Motor neuron (in vitro differentiated cells): ENCODE measurements at regions not wholly inside any gene's neighbourhood (a gene's known extent, or its start where the extent isn't known, plus 50 kb on each side); places are given as distances from the start of the nearest gene placed in this dataset.
A peak's percentile ranks its signal among the peaks of the same experiment; 100 is the strongest.

Source experiments
- ATAC-seq, 8 experiments: fragments of 200-7000 bp; cut with Tn5 transposase; replicated peaks in 6 of 8; 2 replicates each; pipeline ENCODE4 v1.8.0; 2021; ENCODE audit warnings: mild to moderate bottlenecking in 8 of 8, moderate library complexity in 8 of 8
- H3K27ac ChIP-seq, 2 donors: fragments of 250-450 bp; sonication (Bioruptor Pico); 2 replicates each; pipeline ENCODE4 v1.9.0; 2021; ENCODE audit warnings: antibody characterized with exemption in 2 of 2, mild to moderate bottlenecking in 2 of 2, moderate library complexity in 1 of 2
- H3K4me1 ChIP-seq, 2 donors: fragments of 250-450 bp; sonication (Bioruptor Pico); replicated peaks in 1 of 2; 2 replicates each; pipeline ENCODE4 v1.6.1; 2021; ENCODE audit warnings: antibody characterized with exemption in 2 of 2, mild to moderate bottlenecking in 2 of 2, moderate library complexity in 1 of 2
- H3K4me3 ChIP-seq, 5 donors: fragments of 250-450 bp; sonication (Bioruptor Pico); 2 replicates each; pipeline ENCODE4 v1.9.0; 2021; ENCODE audit warnings: antibody characterized with exemption in 5 of 5, mild to moderate bottlenecking in 5 of 5, moderate library complexity in 4 of 5
- WGBS, 10 experiments: fragments of 450-650 bp; shearing (Covaris generic); methylation state at CpG; one replicate each; pipeline ENCODE4 v1.0.0; 2022; 5-methylcytosine and 5-hydroxymethylcytosine counted together
- in situ Hi-C, 9 experiments: fragments of 400-800 bp; cut with MboI; loops; one replicate each; pipeline ENCODE4 v1.15.0; 2021; ENCODE audit warnings: low sequenced_read_pairs in 9 of 9, low pct_unique_long_range_greater_than_20kb in 2 of 9; ENCODE audit not compliant: unreplicated experiment in 9 of 9

DNA sequence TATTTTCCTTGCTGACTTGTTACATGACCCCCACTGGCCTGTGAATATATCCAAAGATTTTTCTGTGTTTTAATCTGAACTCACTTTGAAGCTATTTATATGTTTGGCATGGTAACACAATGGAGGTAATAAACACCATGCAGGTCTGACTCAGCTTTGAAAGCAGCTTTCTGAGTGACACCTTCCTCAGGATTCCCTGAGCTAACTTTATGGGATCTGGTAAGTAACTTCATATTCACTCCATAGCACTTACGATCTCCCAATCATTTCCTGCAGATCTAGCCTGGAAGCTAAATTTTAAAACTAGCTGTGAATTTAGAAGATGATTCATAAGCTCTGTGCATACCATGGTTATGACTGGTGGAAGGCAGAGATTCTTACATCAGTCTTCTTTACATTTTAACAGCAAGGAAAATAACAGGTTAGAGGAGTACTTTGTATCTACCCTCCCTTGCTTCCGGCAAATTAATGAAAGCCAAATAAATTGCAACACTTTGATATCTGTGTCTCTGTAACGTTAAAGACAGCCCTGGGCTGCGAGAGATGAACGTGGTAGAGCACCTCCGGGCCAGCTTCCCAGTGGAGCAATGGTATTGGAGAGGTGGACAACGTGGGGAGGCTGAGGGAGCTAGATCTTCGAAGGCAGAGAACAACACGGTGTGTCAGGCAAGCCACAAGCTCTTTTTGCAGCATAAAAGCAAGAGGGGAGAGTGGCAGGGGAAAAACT, 170.2 kb upstream of the KLF14 start:
- peak in 6 of 8 experiments; percentile 34 to 83 (median 50) for ATAC-seq
- in situ Hi-C loops = no loop called here
- no peaks in the 10 kb centered on the region for H3K4me1 ChIP-seq
- H3K4me3 ChIP-seq = no peak overlapping the region
- H3K27ac ChIP-seq = no peak overlapping the region
- WGBS, 10 experiments = 10 to 85% (median 70%) methylated on average over 1 to 9 of the region's 9 CpGs; no CpG with 5 or more reads in 2 of the 10 experiments

DNA sequence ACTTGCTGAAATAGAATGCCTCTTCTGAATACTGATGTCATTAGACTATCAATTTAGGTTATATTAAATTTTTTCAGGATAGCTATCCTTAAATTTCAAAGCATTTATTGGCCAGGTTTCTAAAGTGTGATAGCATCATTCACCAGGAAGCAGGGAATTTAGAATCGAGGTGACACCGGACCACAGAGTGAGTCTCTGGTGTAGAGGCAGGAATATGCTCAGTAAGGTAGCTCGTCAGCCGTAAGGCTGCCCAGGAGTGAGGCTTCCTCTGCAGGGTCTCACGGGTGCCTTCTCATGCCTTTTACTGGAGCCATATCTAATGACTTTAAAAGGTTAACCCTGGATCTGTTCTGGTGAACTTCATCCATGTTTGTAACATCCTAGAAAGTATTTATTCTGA, 170.8 kb upstream of the KLF14 start:
- WGBS, 10 experiments = 54 to 100% (median 74%) methylated on average over 1 to 5 of the region's 5 CpGs; no CpG with 5 or more reads in 2 of the 10 experiments
- ATAC-seq = no peak
- in situ Hi-C loops = no loop called here
- no peak overlapping the region for H3K27ac ChIP-seq
- H3K4me3 ChIP-seq = no peak overlapping the region
- no peaks in the 10 kb centered on the region for H3K4me1 ChIP-seq

DNA sequence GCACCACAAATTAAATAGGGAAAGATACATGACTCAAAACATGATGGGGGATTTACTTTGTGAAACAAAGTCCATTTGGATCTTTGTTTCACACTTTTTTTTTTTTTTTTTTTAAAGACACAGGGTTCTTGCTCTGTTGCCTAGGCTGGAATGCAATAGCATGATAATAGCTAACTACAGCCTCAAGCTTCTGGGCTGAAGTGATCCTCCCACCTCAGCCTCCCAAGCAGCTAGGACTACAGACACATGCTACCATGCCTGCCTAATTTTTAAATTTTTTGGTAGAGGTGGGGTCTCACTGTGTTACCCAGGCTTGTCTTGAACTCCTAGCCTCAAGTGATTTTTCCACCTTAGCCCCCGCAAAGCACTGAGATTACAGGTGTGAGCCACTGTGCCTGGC, 172.6 kb upstream of the KLF14 start:
- no peaks in the 10 kb centered on the region for H3K4me1 ChIP-seq
- in situ Hi-C loops = no loop called here
- 88 to 100% (median 100%) methylated on average over 1 of the region's 1 CpG; no CpG with 5 or more reads in 6 of the 10 experiments for WGBS, 10 experiments
- H3K27ac ChIP-seq = no peak overlapping the region
- H3K4me3 ChIP-seq = no peak overlapping the region
- no peak for ATAC-seq

DNA sequence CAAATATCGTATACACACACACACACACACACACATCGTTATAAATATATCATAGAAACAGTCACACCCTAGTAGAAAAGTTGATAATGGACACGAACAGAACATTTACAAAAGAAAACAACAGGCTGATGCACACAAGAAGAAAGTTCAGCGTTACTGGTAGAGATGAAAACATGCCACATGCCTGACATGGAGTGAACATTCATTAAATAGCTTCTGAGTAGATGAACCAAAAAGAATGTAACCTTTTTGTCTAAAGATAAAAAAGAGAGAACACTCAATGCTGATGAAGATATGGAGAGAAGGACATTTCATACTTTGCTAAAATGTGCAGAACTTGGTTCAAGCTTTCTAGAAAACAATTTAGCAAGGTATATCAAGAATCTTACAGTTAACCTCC, 173.4 kb upstream of the KLF14 start:
- Histone ChIP-seq H3K27ac (no peak overlapping the region), H3K4me3 (no peak overlapping the region), H3K4me1 (no peaks in the 10 kb centered on the region)
- no peak for ATAC-seq
- in situ Hi-C loops = no loop called here
- 50 to 100% (median 85%) methylated on average over 2 to 4 of the region's 4 CpGs for WGBS, 10 experiments

DNA sequence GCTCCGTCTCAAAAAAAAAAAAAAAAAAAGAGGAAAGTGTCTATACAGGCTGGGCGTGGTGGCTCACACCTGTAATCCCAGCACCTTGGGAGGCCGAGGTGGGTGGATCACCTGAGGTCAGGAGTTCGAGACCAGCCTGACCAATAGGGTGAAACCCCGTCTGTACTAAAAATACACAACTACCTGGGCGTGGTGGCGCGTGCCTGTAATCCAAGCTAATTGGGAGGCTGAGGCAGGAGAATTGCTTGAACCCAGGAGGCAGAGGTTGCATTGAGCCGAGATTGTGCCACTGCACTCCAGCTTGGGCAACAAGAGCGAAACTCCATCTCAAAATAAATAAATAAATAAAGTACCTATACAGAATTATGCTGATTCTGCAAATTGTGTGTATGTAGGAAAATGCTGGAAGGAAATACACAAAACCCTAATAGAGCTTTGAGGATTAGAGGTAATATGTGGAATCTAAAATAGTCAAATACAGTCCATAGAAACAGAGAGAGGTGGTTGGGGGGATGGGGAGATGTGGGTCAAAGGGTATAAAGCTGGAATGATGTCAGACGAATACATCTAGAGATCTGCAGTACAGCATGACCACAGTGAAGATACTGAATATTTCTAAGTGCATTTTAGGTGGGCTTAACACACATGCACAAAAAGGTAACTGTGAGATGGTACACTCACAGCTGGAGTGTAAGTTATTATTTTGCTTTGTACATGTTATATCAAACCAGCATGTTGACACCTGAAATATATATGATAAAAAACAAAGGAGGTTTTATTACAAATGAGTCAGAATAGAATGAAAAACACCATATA, 174.5 kb upstream of the KLF14 start:
- Histone ChIP-seq H3K27ac (no peak overlapping the region), H3K4me1 (peaks cover 3 to 8% of the 10 kb centered on the region in 2 donors), H3K4me3 (no peak overlapping the region)
- ATAC-seq = no peak
- in situ Hi-C loops = no loop called here
- 60 to 100% (median 94%) methylated on average over 1 to 7 of the region's 11 CpGs for WGBS, 10 experiments

DNA sequence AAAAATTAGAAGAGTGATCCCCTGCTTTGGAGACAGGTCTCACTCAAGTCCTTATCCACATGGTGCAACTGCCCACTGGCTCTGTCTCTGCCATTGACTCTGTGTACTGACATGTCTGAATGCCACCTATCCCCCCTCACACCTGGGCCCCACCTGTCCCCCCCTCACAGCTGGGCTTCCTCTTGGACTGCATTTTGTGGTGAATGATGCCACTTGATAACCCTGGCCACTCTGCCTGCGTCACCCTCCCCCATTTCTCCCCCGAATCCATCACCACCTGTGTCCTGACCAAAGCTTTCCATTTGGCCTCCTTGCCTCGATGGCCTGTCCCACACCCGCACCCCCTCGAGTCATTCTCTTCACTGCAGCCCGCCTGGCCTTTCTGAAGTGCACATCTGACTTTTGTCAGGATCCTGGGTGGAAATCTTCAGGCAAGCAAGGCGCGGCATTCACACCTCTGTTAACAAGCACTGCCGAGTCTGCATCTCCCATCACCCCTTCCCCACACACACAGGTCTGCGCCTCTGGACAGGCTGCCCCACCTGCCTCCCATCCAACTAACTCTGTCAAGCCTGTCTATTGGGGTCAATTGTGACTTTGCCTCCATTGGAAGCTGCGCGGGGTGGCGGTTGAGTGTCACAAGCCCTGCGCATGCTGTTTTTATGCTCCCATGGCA, 175.3 kb upstream of the KLF14 start:
- in situ Hi-C loops = no loop called here
- no peak overlapping the region for H3K4me3 ChIP-seq

DNA sequence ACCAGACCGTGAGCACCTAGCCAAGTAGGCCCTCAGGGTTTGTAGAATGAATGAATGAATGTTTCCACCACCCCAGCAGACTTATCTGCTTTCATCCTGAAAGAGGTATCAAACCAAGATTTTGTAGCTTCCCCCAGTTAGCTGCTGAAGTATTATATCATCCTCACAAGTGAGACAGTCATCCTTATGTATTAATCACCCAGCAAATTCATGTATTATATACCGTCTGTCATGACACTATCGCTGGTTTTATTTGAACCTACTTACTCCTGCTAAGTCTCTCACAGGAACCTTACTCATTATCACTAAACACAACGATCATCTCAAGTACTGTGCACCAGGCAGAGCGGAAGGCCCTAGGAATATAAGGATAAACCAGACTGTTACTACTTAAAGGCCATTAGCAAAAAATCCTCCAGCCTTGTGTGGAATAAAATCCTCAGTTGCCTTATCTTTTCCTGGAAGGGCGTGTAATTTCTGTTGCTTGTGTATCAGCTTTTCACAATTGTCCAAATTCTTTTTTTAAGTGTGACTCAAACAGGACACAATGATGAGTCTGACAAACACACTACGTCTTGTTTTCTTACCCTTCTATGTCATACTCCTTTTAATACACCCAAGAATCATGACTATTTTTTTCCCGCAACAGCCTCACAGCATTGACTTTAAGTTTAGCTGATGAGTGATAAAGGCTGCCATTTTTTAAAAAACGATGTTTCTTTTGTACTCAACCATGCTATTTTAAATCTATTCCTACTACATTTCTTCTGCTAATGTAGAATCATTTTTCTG, 176.1 kb upstream of the KLF14 start:
- WGBS, 10 experiments = 19 to 93% (median 84%) methylated on average over 4 to 9 of the region's 9 CpGs; no CpG with 5 or more reads in 1 of the 10 experiments
- peaks cover 8% of the 10 kb centered on the region in 2 donors for H3K4me1 ChIP-seq
- no peak overlapping the region for H3K4me3 ChIP-seq
- in situ Hi-C loops = no loop called here
- no peak for ATAC-seq
- H3K27ac ChIP-seq = no peak overlapping the region

More for the DNA sequence above, 175.3 kb upstream of the KLF14 start:
- ATAC-seq = no peak
- 94 to 100% (median 97%) methylated on average over 1 to 4 of the region's 14 CpGs; no CpG with 5 or more reads in 6 of the 10 experiments for WGBS, 10 experiments
- Histone ChIP-seq H3K4me1 (peaks cover 7 to 8% of the 10 kb centered on the region in 2 donors), H3K27ac (no peak overlapping the region)

DNA sequence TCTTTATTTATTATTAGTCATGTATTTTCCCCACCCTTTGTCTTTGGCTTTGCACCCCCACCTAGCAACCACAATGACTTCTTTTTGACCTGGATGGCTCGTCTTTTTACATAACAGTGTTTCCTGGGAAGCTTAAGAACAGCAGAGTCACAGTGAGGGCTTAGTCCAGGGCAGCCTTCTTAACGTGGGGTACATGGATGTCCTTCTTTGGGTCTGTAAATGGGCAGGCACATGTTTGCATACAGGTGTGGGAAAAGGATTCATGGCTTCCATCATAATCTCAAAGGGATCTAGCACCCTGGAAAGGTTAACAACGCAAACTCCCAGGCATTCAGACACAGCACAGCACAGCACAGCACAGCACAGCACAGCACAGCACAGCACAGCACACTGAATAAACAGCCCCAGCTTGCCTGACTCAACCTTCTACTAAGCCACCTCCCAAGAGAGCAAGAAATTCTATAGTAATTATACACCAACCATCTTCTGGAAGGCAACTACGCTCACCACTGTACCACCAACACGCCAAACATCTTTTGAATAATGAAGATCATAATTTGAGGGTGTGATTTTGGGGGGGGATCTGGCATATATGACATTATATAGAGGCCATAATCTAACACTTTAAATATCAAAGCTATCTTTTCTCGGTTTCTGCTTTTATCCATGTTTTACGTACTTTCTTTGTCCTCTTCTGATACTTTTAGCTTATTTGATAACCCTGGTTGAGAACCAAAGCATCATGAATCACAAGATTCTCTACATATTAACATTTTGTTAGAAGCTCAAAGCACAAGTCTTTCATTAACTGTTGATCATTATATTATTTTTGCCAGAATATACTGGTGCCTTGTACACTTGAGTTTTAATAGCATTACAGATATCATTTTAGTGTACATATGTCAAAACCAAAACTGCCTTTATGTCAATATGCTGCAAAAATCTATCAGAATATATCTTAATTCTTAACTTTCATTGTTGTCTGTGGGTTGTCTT, 177.2 kb upstream of the KLF14 start:
- Histone ChIP-seq H3K27ac (no peak overlapping the region), H3K4me3 (no peak overlapping the region), H3K4me1 (peaks cover 8% of the 10 kb centered on the region in 2 donors)
- in situ Hi-C loops = no loop called here
- peak in 3 of 8 experiments; percentile 5 to 32 (median 19) for ATAC-seq
- WGBS, 10 experiments = 0 to 93% (median 76%) methylated on average over 2 to 6 of the region's 7 CpGs; no CpG with 5 or more reads in 1 of the 10 experiments

DNA sequence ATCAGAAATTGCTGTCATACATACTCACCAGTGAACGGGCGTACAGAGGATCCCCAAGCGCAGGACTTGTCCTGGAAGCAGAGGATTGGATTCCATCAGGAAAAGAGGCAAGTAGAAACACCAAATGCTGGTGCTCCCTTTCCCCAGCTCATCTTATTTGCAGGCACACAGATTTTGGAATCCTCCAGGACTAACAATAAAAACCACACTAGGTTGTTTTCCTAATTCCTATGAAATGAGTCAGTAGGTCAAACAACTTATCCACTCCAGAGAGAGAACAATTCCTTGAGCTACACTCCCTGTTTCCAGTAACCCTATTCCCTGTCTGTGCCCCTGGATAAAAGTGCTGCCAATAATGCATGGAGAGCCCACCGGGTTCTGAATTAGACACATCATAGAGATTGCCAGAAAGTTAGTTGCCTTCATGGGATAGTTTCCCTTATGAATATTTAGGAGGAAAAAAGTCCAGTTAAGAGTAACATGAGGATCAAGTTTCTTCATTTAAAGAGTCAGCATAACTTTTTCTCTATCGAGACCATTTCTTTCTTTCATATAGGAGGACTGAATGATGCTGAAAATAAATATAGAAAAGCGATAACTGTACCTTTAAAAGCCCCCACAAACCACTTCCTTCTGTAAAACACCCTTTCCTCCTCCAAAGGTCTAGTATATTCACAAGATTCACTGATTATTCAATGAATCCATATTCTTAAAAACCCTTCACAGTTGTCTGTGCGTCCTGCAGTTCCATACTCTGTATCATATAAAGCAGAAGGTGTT, 178.3 kb upstream of the KLF14 start:
- in situ Hi-C loops = no loop called here
- Histone ChIP-seq H3K4me1 (peaks cover 8% of the 10 kb centered on the region in 2 donors), H3K27ac (no peak overlapping the region), H3K4me3 (no peak overlapping the region)
- 0 to 100% (median 75%) methylated on average over 2 to 7 of the region's 7 CpGs; no CpG with 5 or more reads in 1 of the 10 experiments for WGBS, 10 experiments
- peak in 1 of 8 experiments; percentile 0 for ATAC-seq

DNA sequence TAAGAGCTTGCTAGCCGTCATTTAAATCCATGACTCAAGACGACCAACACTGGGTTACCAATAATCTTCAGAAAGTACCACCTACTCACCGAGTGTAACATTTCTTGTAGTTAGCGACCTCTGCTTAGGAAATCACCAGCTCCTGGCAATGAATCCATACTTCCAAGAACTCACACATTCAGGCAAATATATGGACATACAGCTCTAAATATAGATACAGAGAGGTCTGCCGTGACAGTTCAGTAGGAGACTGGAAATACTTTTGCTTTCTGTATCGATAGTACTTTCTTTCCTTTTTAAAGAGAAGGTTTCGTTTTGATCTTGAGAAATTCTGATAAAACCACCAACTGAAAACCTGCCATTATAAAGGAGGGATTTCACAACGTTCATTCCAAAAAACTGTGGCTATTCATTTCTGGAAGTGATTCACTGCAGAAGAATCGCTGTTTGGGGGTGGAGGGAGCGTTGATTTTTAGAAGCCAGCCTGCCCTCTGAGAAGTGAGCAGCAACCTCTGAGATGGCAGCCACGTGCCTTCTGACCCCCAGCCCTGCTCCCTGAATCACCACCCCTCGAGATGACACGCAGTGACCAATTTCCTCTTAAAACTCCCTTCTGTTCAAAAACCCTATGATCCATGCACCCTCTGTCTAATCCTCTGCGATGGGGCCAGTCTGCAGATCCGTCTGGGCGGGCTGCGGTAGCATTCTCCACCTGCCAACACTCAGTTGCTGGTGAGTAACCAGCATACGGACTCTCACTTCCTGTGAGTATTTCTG, 179.0 kb upstream of the KLF14 start:
- no peak overlapping the region for H3K4me3 ChIP-seq
- no peak overlapping the region for H3K27ac ChIP-seq
- WGBS, 10 experiments = 0 to 93% (median 61%) methylated on average over 5 to 13 of the region's 18 CpGs; no CpG with 5 or more reads in 1 of the 10 experiments
- peaks cover 8% of the 10 kb centered on the region in 2 donors for H3K4me1 ChIP-seq
- peak in 7 of 8 experiments; percentile 27 to 74 (median 40) for ATAC-seq
- in situ Hi-C loops = no loop called here
